GM13977 (cell line): ENCODE measurements at regions not wholly inside any gene's neighbourhood (a gene's known extent, or its start where the extent isn't known, plus 50 kb on each side); places are given as distances from the start of the nearest gene placed in this dataset.

Experiments used
- DNase-seq: peaks from one replicate; pipeline ENCODE4 v3.0.0; 2012; ENCODE audit warnings: low spot score
- in situ Hi-C: fragments of 300-500 bp; cut with MboI; formaldehyde crosslinking; loops from one replicate; pipeline ENCODE4 v1.12.0; 2022; ENCODE audit warnings: low sequenced_read_pairs, low pct_unique_long_range_greater_than_20kb, mixed read lengths, inconsistent platforms; ENCODE audit not compliant: unreplicated experiment
- TF ChIP-seq, protein P1 (sequence below): IDR thresholded peaks from 2 replicates; pipeline ENCODE4 v1.5.1; 2012; ENCODE audit warnings: mild to moderate bottlenecking, control low read depth; ENCODE audit not compliant: insufficient read depth; ENCODE audit errors: extremely low read depth, missing control alignments

DNA sequence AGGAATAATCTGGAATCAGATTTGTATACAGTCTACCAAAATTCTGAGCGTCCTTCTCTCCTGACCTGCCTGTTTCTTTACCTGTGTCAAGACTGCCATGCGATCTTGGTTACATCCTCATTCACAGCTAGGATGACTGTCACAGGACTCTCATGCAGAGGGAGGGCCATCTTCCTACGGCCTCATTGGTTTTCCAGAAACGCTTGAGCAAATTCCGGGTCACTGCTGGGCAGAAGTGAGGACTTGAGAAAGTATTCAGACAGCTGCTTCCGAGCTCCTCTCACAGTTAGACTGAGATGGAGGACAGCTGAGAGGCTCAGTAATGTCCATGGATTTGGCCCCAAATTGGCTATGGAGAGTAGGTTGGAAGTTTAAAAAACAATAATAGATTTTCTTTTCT, 94.2 kb downstream of the TFAP2C start:
- DNase-seq, result no peak
- in situ Hi-C loops, result no loop called here
- TF ChIP-seq, protein P1, sequence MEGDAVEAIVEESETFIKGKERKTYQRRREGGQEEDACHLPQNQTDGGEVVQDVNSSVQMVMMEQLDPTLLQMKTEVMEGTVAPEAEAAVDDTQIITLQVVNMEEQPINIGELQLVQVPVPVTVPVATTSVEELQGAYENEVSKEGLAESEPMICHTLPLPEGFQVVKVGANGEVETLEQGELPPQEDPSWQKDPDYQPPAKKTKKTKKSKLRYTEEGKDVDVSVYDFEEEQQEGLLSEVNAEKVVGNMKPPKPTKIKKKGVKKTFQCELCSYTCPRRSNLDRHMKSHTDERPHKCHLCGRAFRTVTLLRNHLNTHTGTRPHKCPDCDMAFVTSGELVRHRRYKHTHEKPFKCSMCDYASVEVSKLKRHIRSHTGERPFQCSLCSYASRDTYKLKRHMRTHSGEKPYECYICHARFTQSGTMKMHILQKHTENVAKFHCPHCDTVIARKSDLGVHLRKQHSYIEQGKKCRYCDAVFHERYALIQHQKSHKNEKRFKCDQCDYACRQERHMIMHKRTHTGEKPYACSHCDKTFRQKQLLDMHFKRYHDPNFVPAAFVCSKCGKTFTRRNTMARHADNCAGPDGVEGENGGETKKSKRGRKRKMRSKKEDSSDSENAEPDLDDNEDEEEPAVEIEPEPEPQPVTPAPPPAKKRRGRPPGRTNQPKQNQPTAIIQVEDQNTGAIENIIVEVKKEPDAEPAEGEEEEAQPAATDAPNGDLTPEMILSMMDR, result no peak

GRCh38 chr20:56724241-56724757, 95.2 kb downstream of the TFAP2C start:
- TF ChIP-seq, protein P1, result no peak
- no peak for DNase-seq
- in situ Hi-C loops, result no loop called here

DNA sequence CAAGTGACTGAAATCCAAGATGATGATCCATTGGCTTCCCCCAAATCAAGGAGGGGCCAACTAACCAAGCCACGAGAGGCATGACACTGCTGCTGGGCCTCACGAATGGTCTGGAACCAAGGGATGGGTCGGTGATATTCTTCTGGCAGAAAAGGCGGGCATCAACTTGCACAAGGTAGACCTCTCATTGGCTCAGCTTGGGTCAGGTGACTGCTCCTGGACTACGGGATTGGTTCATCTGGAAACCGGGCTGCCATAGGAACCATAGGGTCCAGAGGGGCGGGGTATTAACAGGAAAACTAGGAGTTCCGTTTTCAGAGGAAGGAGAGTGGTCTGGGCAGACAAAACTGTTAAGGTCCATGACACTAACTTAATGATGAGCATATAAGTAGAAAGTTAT, 100.9 kb downstream of the TFAP2C start:
- in situ Hi-C loops, result no loop called here
- TF ChIP-seq, protein P1, result no peak
- DNase-seq, result no peak

DNA sequence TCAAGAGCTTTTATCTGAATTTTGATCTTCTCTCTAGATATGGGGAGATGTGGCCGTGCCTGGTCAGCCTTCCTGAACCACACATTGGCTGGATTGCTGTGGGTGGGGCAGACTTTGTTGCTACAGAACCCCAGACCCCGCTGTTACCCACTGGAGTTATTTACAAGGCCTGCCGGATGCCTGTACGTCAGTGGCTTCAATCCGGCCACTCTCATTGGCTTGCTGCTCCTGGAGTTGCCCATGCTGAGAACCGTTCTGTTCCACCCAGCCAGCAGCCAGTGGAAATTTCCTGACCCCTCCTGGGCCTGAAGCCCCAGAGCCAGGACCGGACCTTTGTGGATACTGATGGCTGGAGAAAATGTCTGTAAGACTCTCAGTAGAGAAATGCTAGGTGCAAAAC, 101.9 kb downstream of the TFAP2C start:
- in situ Hi-C loops, result no loop called here
- TF ChIP-seq, protein P1, result no peak
- DNase-seq, result no peak

- TF ChIP-seq, protein P1, result no peak
- in situ Hi-C loops, result no loop called here
- no peak for DNase-seq
Measured at GRCh38 chr20:56731476-56731875, 102.4 kb downstream of the TFAP2C start.

DNA sequence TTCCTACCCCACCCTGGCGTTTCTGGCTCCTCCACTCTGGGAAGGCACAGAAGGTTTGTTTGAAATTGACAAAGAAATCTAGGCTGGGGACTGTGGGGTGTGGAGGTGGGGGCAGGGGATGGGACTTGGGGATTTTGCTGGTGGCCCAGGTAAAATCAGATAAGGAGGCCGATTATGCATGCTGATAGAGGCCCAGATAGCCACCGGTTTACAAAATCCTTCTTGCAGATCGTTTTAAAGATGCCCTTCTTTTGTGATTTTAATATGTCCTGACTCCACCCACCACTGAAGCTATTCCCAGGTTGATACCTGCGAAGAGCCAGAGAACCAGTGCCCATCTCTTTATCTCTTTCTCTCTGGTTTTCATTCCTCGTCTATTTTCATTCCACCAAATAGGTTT, 104.9 kb downstream of the TFAP2C start:
- no peak for DNase-seq
- in situ Hi-C loops, result no loop called here
- TF ChIP-seq, protein P1, result no peak

DNA sequence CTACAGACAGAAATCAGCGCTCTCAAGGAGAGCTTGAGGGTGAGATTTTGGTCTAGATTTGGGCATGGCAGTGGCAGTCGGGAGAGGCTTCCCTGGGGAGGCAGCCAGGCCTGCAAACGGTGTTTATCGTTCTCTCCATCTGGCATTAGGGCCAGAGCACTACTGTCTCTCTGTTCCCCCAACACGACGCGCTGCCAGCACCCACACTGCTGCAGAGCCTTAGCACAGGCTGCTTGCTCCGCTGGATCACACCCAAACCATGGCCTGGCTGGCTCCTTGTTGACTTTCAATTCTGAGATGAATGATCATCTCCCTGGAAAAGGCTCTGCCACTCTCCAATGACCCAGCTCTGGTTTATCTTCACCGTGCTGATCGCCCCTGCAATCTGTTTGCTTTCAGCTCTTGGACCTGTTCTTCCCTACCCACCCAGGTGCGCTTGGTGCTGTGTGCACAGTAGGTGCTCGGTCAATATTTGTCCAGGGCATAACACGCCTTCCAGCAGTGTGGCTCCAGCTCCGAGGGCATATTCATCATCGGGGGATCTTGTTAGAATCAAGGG, 106.1 kb downstream of the TFAP2C start:
- TF ChIP-seq, protein P1, result no peak
- in situ Hi-C loops, result no loop called here
- no peak for DNase-seq
